ENCODE measurements at regions not wholly inside any gene's neighbourhood (a gene's known extent, or its start where the extent isn't known, plus 50 kb on each side); places are given as distances from the start of the nearest gene placed in this dataset.

DNA sequence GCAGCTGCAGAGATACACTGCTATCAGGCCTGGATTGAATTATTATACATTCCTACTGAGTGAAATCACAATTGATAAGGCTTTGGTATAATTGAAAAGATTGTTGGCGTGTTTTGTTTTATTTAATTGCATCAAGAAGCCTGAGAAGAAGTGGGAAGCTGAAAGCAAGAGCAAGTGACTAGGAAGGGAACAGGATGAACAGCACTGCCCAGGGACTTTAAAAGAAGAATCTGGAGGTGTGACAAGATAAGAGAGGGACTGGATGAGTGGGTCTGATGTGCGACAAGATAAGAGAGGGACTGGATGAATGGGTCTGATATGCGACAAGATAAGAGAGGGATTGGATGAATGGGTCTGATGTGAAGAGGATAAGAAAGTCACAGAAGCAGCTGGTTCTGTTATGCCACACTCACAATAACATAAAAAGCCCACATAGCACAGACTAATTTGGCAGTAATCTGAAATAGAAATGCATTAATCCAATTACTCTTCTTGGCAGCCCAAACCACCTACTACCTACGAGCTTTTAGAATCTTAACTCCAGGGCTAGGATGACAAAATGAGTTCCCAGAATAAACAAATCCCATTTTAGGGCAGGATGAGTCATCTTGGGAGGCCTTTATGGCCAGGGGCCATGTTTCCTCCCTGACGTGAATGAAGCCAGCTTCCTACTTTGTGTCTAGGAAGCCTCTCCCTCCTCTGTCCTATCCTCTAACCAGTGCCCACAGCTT, 129.7 kb downstream of the DUSP10 start (continued):
- TF ChIP-seq, protein P1, sequence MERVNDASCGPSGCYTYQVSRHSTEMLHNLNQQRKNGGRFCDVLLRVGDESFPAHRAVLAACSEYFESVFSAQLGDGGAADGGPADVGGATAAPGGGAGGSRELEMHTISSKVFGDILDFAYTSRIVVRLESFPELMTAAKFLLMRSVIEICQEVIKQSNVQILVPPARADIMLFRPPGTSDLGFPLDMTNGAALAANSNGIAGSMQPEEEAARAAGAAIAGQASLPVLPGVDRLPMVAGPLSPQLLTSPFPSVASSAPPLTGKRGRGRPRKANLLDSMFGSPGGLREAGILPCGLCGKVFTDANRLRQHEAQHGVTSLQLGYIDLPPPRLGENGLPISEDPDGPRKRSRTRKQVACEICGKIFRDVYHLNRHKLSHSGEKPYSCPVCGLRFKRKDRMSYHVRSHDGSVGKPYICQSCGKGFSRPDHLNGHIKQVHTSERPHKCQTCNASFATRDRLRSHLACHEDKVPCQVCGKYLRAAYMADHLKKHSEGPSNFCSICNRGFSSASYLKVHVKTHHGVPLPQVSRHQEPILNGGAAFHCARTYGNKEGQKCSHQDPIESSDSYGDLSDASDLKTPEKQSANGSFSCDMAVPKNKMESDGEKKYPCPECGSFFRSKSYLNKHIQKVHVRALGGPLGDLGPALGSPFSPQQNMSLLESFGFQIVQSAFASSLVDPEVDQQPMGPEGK (CRISPR knock-in tag; IDR thresholded peaks at IDR 0.05; ENCODE audit: borderline replicate concordance) = no peak
- TF ChIP-seq ZFP3 (CRISPR knock-in tag; IDR thresholded peaks at IDR 0.05) = no peak
- no peak for TF ChIP-seq SNAI2 (CRISPR knock-in tag; IDR thresholded peaks at IDR 0.05)
- no peak for TF ChIP-seq BACH2 (CRISPR knock-in tag; IDR thresholded peaks at IDR 0.05; ENCODE audit: borderline replicate concordance)
- TF ChIP-seq ESRRG (CRISPR knock-in tag; IDR thresholded peaks at IDR 0.05) = no peak
- TF ChIP-seq CSDC2 (CRISPR knock-in tag; IDR thresholded peaks at IDR 0.05) = no peak
- TF ChIP-seq, protein P2, sequence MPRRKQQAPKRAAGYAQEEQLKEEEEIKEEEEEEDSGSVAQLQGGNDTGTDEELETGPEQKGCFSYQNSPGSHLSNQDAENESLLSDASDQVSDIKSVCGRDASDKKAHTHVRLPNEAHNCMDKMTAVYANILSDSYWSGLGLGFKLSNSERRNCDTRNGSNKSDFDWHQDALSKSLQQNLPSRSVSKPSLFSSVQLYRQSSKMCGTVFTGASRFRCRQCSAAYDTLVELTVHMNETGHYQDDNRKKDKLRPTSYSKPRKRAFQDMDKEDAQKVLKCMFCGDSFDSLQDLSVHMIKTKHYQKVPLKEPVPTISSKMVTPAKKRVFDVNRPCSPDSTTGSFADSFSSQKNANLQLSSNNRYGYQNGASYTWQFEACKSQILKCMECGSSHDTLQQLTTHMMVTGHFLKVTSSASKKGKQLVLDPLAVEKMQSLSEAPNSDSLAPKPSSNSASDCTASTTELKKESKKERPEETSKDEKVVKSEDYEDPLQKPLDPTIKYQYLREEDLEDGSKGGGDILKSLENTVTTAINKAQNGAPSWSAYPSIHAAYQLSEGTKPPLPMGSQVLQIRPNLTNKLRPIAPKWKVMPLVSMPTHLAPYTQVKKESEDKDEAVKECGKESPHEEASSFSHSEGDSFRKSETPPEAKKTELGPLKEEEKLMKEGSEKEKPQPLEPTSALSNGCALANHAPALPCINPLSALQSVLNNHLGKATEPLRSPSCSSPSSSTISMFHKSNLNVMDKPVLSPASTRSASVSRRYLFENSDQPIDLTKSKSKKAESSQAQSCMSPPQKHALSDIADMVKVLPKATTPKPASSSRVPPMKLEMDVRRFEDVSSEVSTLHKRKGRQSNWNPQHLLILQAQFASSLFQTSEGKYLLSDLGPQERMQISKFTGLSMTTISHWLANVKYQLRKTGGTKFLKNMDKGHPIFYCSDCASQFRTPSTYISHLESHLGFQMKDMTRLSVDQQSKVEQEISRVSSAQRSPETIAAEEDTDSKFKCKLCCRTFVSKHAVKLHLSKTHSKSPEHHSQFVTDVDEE (CRISPR knock-in tag; IDR thresholded peaks at IDR 0.05) = peak; percentile 62; the same call in 1 of the 2 replicates
- no peak; the same call in 1 of the 2 replicates for TF ChIP-seq TOX (CRISPR knock-in tag; IDR thresholded peaks at IDR 0.05; ENCODE audit: borderline replicate concordance)
- TF ChIP-seq ISL1 (CRISPR knock-in tag; IDR thresholded peaks at IDR 0.05) = peak; percentile 87
- no peak for TF ChIP-seq ZNF8 (CRISPR knock-in tag; IDR thresholded peaks at IDR 0.05)

DNA sequence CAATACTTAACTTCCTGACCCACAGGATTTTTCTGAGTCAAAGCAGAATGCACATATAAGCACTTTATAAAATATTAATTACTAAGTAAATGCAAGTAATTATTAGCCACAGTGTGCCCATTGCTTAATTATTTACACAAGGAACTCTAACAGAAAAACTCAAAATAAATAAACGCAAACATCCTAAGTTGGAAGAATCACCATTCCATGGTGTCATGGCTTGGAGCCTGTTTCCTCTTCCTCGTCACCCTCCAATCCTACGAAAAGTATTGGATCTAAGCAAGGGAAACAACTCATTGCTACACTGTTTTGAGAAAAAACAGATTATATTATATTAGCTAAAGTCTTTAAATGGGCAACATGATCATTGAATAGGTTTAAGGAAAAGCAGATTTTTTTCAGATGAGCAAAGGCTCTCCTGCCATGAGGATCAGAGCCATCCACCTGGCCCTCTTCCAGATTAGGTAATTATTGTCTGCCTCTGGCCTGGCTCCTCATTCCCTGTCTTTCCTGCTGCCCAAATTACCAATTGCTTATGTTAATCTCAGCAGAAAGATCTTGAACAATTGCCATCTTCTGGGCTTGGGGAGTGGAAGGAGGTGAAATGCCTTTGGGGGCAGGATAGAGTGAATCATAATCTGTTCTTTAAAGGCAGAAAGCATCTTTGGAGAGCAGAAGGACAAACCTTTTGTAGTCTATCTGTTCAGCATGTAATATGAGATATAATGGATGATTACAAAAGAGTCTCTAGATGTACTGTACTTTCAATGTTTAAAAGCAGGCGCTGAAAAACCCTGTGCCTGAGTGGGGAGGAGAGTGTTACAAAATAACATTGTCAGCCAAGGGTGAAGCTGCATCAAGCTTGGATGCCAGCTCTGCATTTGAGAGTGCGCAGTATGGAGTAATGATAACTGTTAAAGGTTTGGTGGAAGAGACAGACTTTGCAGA, 121.2 kb downstream of the DUSP10 start:
- peak; percentile 92 for ATAC-seq
- TF ChIP-seq, protein P2 (CRISPR knock-in tag; IDR thresholded peaks at IDR 0.05) = no peak
- no peak for TF ChIP-seq ZFP30 (CRISPR knock-in tag; IDR thresholded peaks at IDR 0.05)
- TF ChIP-seq TOX (CRISPR knock-in tag; IDR thresholded peaks at IDR 0.05; ENCODE audit: borderline replicate concordance) = no peak
- no peak for TF ChIP-seq ARNTL (CRISPR knock-in tag; IDR thresholded peaks at IDR 0.05; ENCODE audit: borderline replicate concordance, low read depth)
- TF ChIP-seq, protein P3, sequence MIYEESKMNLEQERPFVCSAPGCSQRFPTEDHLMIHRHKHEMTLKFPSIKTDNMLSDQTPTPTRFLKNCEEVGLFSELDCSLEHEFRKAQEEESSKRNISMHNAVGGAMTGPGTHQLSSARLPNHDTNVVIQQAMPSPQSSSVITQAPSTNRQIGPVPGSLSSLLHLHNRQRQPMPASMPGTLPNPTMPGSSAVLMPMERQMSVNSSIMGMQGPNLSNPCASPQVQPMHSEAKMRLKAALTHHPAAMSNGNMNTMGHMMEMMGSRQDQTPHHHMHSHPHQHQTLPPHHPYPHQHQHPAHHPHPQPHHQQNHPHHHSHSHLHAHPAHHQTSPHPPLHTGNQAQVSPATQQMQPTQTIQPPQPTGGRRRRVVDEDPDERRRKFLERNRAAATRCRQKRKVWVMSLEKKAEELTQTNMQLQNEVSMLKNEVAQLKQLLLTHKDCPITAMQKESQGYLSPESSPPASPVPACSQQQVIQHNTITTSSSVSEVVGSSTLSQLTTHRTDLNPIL (CRISPR knock-in tag; IDR thresholded peaks at IDR 0.05; ENCODE audit: low read depth) = no peak
- TF ChIP-seq BACH2 (CRISPR knock-in tag; IDR thresholded peaks at IDR 0.05; ENCODE audit: borderline replicate concordance) = no peak
- TF ChIP-seq SNAI2 (CRISPR knock-in tag; IDR thresholded peaks at IDR 0.05) = no peak

DNA sequence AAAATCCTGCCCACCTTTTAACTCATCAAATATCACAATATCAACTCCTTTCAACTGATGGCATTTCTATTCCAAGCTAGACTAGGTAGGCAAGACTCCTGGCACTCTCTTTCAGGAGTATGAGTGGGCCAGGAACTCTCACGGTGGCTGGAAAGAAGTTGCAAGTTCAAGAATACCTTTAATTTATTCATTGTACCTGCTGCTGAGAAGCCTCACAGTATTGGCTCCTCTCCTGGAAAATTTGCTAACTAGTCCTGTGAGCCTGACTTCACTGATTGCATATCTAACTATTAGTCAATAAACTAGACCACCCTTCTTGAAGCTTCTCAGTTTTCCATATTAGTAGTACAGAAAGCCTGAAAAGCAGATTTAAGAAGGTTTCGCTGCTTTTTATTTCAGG, 120.2 kb downstream of the DUSP10 start:
- TF ChIP-seq ARNTL (CRISPR knock-in tag; IDR thresholded peaks at IDR 0.05; ENCODE audit: borderline replicate concordance, low read depth) = no peak
- no peak for TF ChIP-seq PPARA (CRISPR knock-in tag; IDR thresholded peaks at IDR 0.05; ENCODE audit: borderline replicate concordance)
- TF ChIP-seq ZC3H10 (CRISPR knock-in tag; IDR thresholded peaks at IDR 0.05) = no peak
- TF ChIP-seq, protein P1 (CRISPR knock-in tag; IDR thresholded peaks at IDR 0.05; ENCODE audit: borderline replicate concordance) = no peak
- no peak for TF ChIP-seq TOX (CRISPR knock-in tag; IDR thresholded peaks at IDR 0.05; ENCODE audit: borderline replicate concordance)
- TF ChIP-seq ISL1 (CRISPR knock-in tag; IDR thresholded peaks at IDR 0.05) = no peak
- TF ChIP-seq ZNF70 (CRISPR knock-in tag; IDR thresholded peaks at IDR 0.05) = no peak
- no peak for ATAC-seq
